ENCODE measurements at regions not wholly inside any gene's neighbourhood (a gene's known extent, or its start where the extent isn't known, plus 50 kb on each side); places are given as distances from the start of the nearest gene placed in this dataset.

DNA sequence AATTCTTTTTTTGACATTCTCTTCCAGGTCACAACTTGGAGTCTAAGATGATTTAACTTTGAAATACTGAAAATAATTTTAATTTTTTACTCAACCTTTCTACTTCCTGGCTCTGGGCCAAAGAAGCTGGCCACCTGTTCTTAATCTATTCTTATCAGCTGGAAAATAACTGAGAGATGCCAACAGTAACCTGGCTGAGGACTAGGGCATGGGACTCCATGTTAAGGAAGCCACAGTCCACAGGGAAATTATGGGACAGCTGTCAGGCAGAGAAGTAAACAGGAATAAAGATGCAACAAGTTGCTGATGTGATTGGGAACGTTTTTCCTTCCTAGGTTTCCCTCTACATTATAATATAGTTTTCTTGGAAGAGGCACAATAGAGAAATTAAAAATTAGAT is 84.7 kb upstream of the CPNE4 start:
- POLR2A ChIA-PET: no interaction called here

DNA sequence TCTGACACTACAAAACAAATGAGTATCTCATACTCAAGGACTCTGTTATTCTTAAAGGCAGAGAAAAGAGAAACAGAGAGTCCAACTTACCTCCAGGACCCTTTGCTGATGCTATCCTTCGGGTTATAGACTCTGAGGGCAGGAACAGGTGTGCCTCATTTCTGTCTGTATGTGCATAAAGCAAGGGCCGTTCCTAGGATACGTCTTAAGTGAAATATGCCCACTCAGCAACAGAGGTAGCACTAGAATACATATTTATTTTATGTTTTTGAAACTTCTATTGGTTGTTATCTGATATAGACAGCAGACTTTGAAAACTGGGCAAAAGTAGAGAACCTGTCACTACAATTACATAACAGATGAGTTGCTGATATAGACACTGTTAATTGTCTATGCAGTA is 89.3 kb upstream of the CPNE4 start:
- Histone ChIP-seq H2AFZ (ENCODE audit: low read depth, low read length, poor library complexity, severe bottlenecking) (no peak overlapping the region), H3K9me2 (ENCODE audit: insufficient read depth) (no peaks in the 10 kb centered on the region; the same call in 1 of the 2 replicates), H3K27me3 (ENCODE audit: insufficient read depth, low read length) (peaks cover 5% of the 10 kb centered on the region), H3K4me2 (ENCODE audit: low read length) (no peak overlapping the region), H3K27ac (ENCODE audit: low read depth, low read length) (no peak overlapping the region), H3K79me2 (ENCODE audit: insufficient read depth, low read length) (no peaks in the 10 kb centered on the region), H3K9ac (ENCODE audit: low read length) (no peak overlapping the region), H3K9me3 (ENCODE audit: control insufficient read depth in 1 of 2, insufficient read depth in 1 of 2, low read depth in 1 of 2, low read length in 2 of 2) (no peaks in the 10 kb centered on the region), H4K20me1 (ENCODE audit: insufficient read depth) (no peaks in the 10 kb centered on the region), H3K4me1 (ENCODE audit: control insufficient read depth in 1 of 2, insufficient read depth in 2 of 2, low read length in 2 of 2) (no peaks in the 10 kb centered on the region), H3K36me3 (ENCODE audit: control insufficient read depth in 1 of 2, insufficient read depth in 2 of 2, low read length in 2 of 2) (no peaks in the 10 kb centered on the region), H3K4me3 (replicated peaks in 1 of 2; ENCODE audit: low read depth in 1 of 2, low read length in 2 of 2) (no peak overlapping the region)
- intact Hi-C loops (cut with micrococcal nuclease): no loop called here
- ChIA-PET RAD21 (ENCODE audit: low non-redundant PET in 1 of 2, low total read pairs in 2 of 2, uncharacterized antibody in 2 of 2, unreplicated experiment in 2 of 2) (no interaction called here), CTCF (no interaction called here), POLR2A (no interaction called here)
- no peak for DNase-seq (ENCODE audit: low read depth, low spot score)
- ATAC-seq: no peak
- BruUV-seq (replicated peaks): no TSS peak
- TF ChIP-seq EZH2phosphoT487 (IDR thresholded peaks at IDR 0.05; ENCODE audit: borderline replicate concordance): no peak
- no peak for TF ChIP-seq FOSL1 (IDR thresholded peaks at IDR 0.05; ENCODE audit: low read depth)
- no peak for TF ChIP-seq EGR1 (IDR thresholded peaks at IDR 0.05; ENCODE audit: low read depth)
- no peak for TF ChIP-seq EZH2 (IDR thresholded peaks at IDR 0.05)
- no peak for TF ChIP-seq SIN3A (IDR thresholded peaks at IDR 0.05; ENCODE audit: low read depth)
- TF ChIP-seq, protein P1, sequence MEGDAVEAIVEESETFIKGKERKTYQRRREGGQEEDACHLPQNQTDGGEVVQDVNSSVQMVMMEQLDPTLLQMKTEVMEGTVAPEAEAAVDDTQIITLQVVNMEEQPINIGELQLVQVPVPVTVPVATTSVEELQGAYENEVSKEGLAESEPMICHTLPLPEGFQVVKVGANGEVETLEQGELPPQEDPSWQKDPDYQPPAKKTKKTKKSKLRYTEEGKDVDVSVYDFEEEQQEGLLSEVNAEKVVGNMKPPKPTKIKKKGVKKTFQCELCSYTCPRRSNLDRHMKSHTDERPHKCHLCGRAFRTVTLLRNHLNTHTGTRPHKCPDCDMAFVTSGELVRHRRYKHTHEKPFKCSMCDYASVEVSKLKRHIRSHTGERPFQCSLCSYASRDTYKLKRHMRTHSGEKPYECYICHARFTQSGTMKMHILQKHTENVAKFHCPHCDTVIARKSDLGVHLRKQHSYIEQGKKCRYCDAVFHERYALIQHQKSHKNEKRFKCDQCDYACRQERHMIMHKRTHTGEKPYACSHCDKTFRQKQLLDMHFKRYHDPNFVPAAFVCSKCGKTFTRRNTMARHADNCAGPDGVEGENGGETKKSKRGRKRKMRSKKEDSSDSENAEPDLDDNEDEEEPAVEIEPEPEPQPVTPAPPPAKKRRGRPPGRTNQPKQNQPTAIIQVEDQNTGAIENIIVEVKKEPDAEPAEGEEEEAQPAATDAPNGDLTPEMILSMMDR (IDR thresholded peaks at IDR 0.05 in 2 of 3, conservative IDR thresholded peaks at IDR 0.05 in 1 of 3; ENCODE audit: borderline replicate concordance in 1 of 3, insufficient read depth in 1 of 3, low read depth in 2 of 3, low read length in 2 of 3): no peak
- TF ChIP-seq POLR2AphosphoS5 (IDR thresholded peaks at IDR 0.05; ENCODE audit: low read depth, low read length): no peak
- TF ChIP-seq CBX3 (IDR thresholded peaks at IDR 0.05; ENCODE audit: low read depth): no peak
- TF ChIP-seq SRF (IDR thresholded peaks at IDR 0.05; ENCODE audit: low read depth): no peak

More for the DNA sequence above, 84.7 kb upstream of the CPNE4 start:
- no peaks in the 10 kb centered on the region for H3K9me3 ChIP-seq (ENCODE audit: control insufficient read depth in 1 of 2, insufficient read depth in 1 of 2, low read depth in 1 of 2, low read length in 2 of 2)
- H3K79me2 ChIP-seq (ENCODE audit: insufficient read depth, low read length): no peaks in the 10 kb centered on the region
- no peak overlapping the region for H3K27ac ChIP-seq (ENCODE audit: low read depth, low read length)
- H3K4me1 ChIP-seq (ENCODE audit: control insufficient read depth in 1 of 2, insufficient read depth in 2 of 2, low read length in 2 of 2): no peaks in the 10 kb centered on the region
- H3K9ac ChIP-seq (ENCODE audit: low read length): no peak overlapping the region
- ATAC-seq (no peak), DNase-seq (ENCODE audit: low read depth, low spot score) (no peak)
- peaks cover 1% of the 10 kb centered on the region; the same call in 1 of the 2 replicates for H3K27me3 ChIP-seq (ENCODE audit: insufficient read depth, low read length)
- ChIA-PET RAD21 (ENCODE audit: low non-redundant PET in 1 of 2, low total read pairs in 2 of 2, uncharacterized antibody in 2 of 2, unreplicated experiment in 2 of 2) (no interaction called here), CTCF (no interaction called here)
- no peaks in the 10 kb centered on the region; the same call in 1 of the 2 replicates for H3K9me2 ChIP-seq (ENCODE audit: insufficient read depth)
- no peaks in the 10 kb centered on the region for H3K36me3 ChIP-seq (ENCODE audit: control insufficient read depth in 1 of 2, insufficient read depth in 2 of 2, low read length in 2 of 2)
- H2AFZ ChIP-seq (ENCODE audit: low read depth, low read length, poor library complexity, severe bottlenecking): no peak overlapping the region
- TF ChIP-seq, protein P2, sequence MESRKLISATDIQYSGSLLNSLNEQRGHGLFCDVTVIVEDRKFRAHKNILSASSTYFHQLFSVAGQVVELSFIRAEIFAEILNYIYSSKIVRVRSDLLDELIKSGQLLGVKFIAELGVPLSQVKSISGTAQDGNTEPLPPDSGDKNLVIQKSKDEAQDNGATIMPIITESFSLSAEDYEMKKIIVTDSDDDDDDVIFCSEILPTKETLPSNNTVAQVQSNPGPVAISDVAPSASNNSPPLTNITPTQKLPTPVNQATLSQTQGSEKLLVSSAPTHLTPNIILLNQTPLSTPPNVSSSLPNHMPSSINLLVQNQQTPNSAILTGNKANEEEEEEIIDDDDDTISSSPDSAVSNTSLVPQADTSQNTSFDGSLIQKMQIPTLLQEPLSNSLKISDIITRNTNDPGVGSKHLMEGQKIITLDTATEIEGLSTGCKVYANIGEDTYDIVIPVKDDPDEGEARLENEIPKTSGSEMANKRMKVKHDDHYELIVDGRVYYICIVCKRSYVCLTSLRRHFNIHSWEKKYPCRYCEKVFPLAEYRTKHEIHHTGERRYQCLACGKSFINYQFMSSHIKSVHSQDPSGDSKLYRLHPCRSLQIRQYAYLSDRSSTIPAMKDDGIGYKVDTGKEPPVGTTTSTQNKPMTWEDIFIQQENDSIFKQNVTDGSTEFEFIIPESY (IDR thresholded peaks at IDR 0.05; ENCODE audit: extremely low read depth, insufficient replicate concordance, low read length): no peak
- TF ChIP-seq EGR1 (IDR thresholded peaks at IDR 0.05; ENCODE audit: low read depth): no peak
- no peak for TF ChIP-seq ZFX (IDR thresholded peaks at IDR 0.05)
- no peak for TF ChIP-seq CEBPB (IDR thresholded peaks at IDR 0.05; ENCODE audit: low read depth)
- TF ChIP-seq, protein P3, sequence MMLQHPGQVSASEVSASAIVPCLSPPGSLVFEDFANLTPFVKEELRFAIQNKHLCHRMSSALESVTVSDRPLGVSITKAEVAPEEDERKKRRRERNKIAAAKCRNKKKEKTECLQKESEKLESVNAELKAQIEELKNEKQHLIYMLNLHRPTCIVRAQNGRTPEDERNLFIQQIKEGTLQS (IDR thresholded peaks at IDR 0.05): no peak
- no peak for TF ChIP-seq EZH2phosphoT487 (IDR thresholded peaks at IDR 0.05; ENCODE audit: borderline replicate concordance)
- TF ChIP-seq EZH2 (IDR thresholded peaks at IDR 0.05): no peak
- no peak for TF ChIP-seq RAD21 (IDR thresholded peaks at IDR 0.05; ENCODE audit: low read depth)
- TF ChIP-seq JUND (IDR thresholded peaks at IDR 0.05): no peak
- TF ChIP-seq, protein P4, sequence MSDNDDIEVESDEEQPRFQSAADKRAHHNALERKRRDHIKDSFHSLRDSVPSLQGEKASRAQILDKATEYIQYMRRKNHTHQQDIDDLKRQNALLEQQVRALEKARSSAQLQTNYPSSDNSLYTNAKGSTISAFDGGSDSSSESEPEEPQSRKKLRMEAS (IDR thresholded peaks at IDR 0.05): no peak
- TF ChIP-seq ELF1 (IDR thresholded peaks at IDR 0.05; ENCODE audit: borderline replicate concordance, low read depth): no peak
- no peak overlapping the region for H3K4me2 ChIP-seq (ENCODE audit: low read length)
- H3K4me3 ChIP-seq (replicated peaks in 1 of 2; ENCODE audit: low read depth in 1 of 2, low read length in 2 of 2): no peak overlapping the region
- no TSS peak for BruUV-seq (replicated peaks)
- intact Hi-C loops (cut with micrococcal nuclease): no loop called here
- H4K20me1 ChIP-seq (ENCODE audit: insufficient read depth): no peaks in the 10 kb centered on the region

Measured in HCT116 (cell line).